ENCODE measurements at regions not wholly inside any gene's neighbourhood (a gene's known extent, or its start where the extent isn't known, plus 50 kb on each side); places are given as distances from the start of the nearest gene placed in this dataset.

DNA sequence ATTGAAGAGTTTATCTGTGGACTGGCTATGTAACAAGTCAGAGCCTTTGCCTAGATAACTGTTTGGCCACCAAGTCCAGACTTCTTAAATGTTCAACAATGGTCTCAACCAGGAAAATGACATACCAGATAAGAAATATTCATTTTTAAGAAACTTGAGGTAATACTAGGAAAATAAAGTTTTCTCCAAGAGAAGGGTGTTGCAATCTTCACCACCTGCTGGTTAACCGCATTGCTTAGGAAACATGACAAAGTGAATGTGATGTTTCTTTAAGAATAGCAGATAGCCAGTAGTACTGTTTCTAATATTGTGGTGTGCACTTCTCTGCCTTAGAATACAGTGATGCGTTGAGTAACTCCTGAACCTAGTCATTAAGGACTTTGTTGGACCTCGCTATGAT, 321.5 kb upstream of the CADM2 start:
- no peak for TF ChIP-seq CTCF (IDR thresholded peaks at IDR 0.05; ENCODE audit: low read depth, low read length)
- TF ChIP-seq, protein P1, sequence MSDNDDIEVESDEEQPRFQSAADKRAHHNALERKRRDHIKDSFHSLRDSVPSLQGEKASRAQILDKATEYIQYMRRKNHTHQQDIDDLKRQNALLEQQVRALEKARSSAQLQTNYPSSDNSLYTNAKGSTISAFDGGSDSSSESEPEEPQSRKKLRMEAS (IDR thresholded peaks at IDR 0.05; ENCODE audit: low read depth, low read length): no peak
- TF ChIP-seq POLR2A (IDR thresholded peaks at IDR 0.05; ENCODE audit: extremely low read depth, insufficient read length): no peak
- no peak for TF ChIP-seq MYC (IDR thresholded peaks at IDR 0.05; ENCODE audit: low read depth, low read length)
- no peak overlapping the region for H3K4me3 ChIP-seq (ENCODE audit: low read depth, low read length)
- DNase-seq (ENCODE audit: low read depth): no peak

DNA sequence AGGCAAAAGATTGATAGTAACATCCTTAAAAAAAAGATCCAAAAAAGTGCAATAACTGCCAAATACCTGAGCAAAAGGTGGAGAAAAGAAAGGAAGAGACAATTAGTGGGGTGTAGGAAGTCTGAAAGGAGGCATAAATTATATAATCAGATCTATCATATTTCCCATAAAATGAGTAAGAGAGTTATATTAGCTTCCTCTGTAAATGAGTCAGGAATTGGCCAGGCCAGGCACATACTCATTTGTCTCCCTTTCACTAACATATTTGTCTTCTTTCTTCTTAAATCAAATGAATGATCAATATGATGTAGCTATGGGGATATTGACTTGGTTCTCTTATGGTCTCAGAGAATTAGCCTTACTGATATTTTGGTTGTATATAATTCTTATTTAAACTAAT, 292.3 kb upstream of the CADM2 start:
- TF ChIP-seq MYC (IDR thresholded peaks at IDR 0.05; ENCODE audit: low read depth, low read length) (no peak), CTCF (IDR thresholded peaks at IDR 0.05; ENCODE audit: low read depth, low read length) (no peak), POLR2A (IDR thresholded peaks at IDR 0.05; ENCODE audit: extremely low read depth, insufficient read length) (no peak)
- TF ChIP-seq, protein P1 (IDR thresholded peaks at IDR 0.05; ENCODE audit: low read depth, low read length): no peak
- DNase-seq (ENCODE audit: low read depth): no peak

DNA sequence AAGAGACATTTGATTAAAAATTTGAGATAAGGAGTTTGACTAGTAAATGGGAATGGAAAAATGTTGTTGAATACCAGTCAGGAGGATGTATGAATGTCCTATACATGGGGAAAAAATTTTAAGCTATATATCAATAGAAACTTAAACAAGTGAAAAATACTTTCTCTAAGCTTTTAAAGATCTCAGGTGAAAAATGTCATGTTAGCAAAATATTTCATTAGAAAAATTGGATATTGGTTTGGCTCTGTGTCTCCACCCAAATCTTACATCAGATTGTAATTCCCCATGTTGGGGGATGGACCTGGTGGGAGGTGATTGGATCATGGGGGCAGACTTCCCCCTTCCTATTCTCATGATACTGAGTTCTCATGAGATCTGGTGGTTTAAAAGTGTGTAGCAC, 279.6 kb upstream of the CADM2 start:
- H3K4me3 ChIP-seq (ENCODE audit: low read depth, low read length): no peak overlapping the region
- TF ChIP-seq, protein P1 (IDR thresholded peaks at IDR 0.05; ENCODE audit: low read depth, low read length): no peak
- no peak for TF ChIP-seq POLR2A (IDR thresholded peaks at IDR 0.05; ENCODE audit: extremely low read depth, insufficient read length)
- TF ChIP-seq CTCF (IDR thresholded peaks at IDR 0.05; ENCODE audit: low read depth, low read length): no peak
- TF ChIP-seq MYC (IDR thresholded peaks at IDR 0.05; ENCODE audit: low read depth, low read length): no peak
- no peak for DNase-seq (ENCODE audit: low read depth)

More for the DNA sequence above, 292.3 kb upstream of the CADM2 start:
- H3K4me3 ChIP-seq (ENCODE audit: low read depth, low read length): no peak overlapping the region

DNA sequence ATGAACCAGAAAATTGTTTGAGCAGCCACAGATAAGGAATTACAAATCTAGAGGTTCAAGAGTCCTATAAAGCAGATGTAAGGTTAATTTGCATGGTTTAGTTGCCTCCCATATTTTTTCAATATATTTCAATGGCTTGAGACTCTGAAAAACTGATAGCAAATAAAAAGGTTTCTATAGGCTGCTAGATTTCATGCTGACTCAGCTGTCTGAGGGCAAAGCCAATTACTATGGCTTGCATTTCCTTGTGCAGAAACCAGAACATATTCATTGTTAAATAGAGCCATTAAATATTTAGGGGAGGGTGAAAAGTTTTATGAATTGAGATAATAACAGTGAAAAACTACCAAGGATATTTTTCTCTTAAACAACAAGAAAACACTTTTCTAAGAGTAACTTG, 278.1 kb upstream of the CADM2 start:
- no peak overlapping the region for H3K4me3 ChIP-seq (ENCODE audit: low read depth, low read length)
- no peak for DNase-seq (ENCODE audit: low read depth)
- TF ChIP-seq CTCF (IDR thresholded peaks at IDR 0.05; ENCODE audit: low read depth, low read length) (no peak), POLR2A (IDR thresholded peaks at IDR 0.05; ENCODE audit: extremely low read depth, insufficient read length) (no peak), MYC (IDR thresholded peaks at IDR 0.05; ENCODE audit: low read depth, low read length) (no peak)
- TF ChIP-seq, protein P1 (IDR thresholded peaks at IDR 0.05; ENCODE audit: low read depth, low read length): no peak

GRCh38 chr3:84683493-84683892, 275.3 kb upstream of the CADM2 start:
- TF ChIP-seq, protein P1 (IDR thresholded peaks at IDR 0.05; ENCODE audit: low read depth, low read length): no peak
- no peak for TF ChIP-seq MYC (IDR thresholded peaks at IDR 0.05; ENCODE audit: low read depth, low read length)
- TF ChIP-seq CTCF (IDR thresholded peaks at IDR 0.05; ENCODE audit: low read depth, low read length): no peak
- no peak for TF ChIP-seq POLR2A (IDR thresholded peaks at IDR 0.05; ENCODE audit: extremely low read depth, insufficient read length)
- no peak overlapping the region for H3K4me3 ChIP-seq (ENCODE audit: low read depth, low read length)
- no peak for DNase-seq (ENCODE audit: low read depth)

DNA sequence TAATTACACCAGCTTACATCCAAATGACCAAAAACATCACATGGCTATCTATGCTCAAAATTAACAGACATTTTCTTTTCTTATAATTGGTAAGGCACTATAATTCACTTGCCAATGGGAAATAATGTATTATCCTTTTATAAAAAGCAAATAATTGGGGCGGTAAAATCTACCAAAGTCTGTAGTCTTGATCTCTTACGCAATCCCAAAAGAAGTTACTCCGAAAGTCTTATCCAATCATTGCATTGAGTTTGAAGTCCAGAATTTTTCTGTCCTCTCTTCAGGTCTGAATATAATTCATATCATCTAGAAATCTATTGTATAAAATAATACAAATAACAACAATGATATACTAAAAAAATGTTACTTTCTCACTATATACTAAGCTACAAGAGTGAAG, 273.3 kb upstream of the CADM2 start:
- TF ChIP-seq POLR2A (IDR thresholded peaks at IDR 0.05; ENCODE audit: extremely low read depth, insufficient read length) (no peak), CTCF (IDR thresholded peaks at IDR 0.05; ENCODE audit: low read depth, low read length) (no peak), MYC (IDR thresholded peaks at IDR 0.05; ENCODE audit: low read depth, low read length) (no peak)
- TF ChIP-seq, protein P1 (IDR thresholded peaks at IDR 0.05; ENCODE audit: low read depth, low read length): no peak
- no peak overlapping the region for H3K4me3 ChIP-seq (ENCODE audit: low read depth, low read length)
- DNase-seq (ENCODE audit: low read depth): no peak

All from NB4 (cell line).